HG03520 (cell line): ENCODE measurements at regions not wholly inside any gene's neighbourhood (a gene's known extent, or its start where the extent isn't known, plus 50 kb on each side); places are given as distances from the start of the nearest gene placed in this dataset.
"Not testable (repeated sequence)": the region's sequence is repeated elsewhere in the genome, so short reads cannot be mapped to it uniquely, and the experiment has no call there.

Source experiments
- ATAC-seq: cut with Tn5 transposase; IDR thresholded peaks from one replicate; pipeline ENCODE4 v1.9.1; 2021; ENCODE audit warnings: mild to moderate bottlenecking, moderate library complexity; ENCODE audit not compliant: unreplicated experiment

DNA sequence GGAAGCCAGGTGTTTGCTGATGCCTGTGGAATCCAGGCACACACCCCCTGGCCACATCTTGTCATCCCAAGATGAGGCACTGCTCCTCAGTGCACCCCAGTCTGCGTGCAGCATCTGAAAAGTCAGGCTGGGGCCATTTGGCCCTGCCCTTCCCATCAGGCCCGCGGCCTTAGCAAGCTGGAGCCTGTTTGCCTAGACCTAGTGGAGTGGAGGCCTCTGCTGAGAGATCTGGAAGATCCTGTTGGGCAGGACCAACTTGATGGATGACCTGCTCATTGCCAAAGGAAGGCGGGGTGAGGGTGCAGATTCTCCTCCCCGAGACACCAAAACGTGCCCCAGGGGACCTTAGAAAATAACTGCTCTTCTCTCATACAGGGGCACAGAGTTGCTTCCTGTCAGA lies 220.2 kb downstream of the SHQ1 start:
- ATAC-seq, result no peak

DNA sequence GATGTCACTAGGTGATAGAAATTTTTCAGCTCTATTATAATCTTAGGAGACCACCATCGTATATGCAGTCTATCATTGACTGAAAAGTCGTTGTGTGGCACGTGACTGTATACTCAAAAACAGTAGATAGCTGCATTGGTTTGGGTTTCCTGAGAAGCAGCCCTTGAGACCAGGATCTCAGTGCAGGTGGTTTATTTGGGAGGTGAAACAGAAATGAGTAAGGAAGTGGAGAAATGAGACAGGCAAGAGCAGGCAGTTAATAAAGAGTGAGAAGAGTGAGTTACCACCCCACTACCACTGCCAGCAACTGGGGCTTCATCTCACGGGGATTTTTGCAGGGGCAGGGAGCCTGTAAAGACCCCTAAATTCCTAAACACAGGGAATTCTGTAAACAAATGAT lies 221.0 kb downstream of the SHQ1 start:
- ATAC-seq, result no peak

DNA sequence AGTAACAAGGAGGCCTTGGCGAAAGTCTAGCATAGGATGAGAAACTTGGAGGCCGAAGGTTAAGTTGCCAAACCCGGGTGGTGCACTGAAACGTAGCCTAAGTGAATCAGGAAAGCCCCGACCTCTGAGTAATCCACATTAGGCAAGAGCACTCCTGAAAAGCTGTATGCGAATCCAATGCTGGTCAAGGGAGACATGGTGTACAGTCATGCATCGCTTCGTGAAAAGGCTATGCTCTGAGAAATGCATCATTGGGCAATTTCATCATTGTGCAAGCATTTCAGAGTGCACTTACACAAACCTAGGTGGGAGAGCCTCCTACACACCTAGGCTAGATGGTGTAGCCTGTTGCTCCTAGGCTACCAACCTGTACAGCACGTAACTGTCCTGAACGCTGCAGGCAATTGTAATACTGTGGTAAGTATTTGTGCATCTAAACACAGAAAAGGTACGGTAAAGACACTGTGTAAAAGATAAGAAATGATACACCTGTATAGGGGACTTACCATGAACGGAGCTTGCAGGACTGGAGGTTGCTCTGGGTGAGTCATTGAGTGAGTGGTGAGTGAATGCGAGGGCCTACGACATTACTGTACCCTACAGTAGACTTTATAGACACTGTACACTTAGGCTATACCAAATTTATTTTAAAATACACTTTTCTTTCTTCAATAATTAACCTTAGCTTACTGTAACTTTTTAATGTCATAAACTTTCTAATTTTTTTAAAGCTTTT lies 222.5 kb downstream of the SHQ1 start:
- ATAC-seq, result no peak

DNA sequence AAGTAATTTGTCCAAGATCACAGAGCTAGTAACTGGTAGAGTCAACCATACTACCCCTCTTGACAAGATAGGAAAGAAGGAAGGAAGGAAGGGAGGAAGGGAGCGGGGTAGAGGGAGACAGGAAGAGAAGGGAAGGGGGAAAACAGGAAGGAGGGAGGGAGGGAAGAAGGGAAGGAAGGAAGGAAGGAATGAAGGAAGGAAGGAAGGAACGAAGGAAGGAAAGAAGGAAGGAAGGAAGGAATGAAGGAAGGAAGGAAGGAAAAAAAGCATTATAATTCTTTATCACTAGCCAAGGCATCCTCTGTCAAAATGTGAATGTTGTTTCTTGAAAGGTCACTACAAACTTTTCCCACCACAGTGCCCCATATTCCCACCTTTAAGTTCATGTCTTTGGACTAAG lies 223.6 kb downstream of the SHQ1 start:
- no peak for ATAC-seq

DNA sequence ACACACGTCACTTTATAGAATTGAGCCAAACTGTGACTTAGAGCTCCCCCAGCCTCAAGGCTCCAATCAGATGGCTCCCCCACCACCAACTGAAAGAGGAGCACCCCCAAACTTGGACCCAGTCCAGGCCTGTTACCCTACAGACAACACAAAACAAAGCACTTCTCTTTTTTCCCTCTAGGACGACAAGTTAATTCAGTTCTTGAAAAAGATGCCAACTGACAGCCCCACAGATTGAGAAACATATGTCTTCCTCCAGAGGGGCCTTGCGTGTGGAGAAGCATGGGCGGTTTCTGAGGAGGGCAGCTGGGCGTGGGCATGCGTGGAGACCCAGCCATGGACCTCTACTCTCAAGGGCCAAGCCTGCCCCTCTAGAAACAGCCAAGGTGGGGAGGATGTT lies 229.5 kb downstream of the SHQ1 start:
- no peak for ATAC-seq

DNA sequence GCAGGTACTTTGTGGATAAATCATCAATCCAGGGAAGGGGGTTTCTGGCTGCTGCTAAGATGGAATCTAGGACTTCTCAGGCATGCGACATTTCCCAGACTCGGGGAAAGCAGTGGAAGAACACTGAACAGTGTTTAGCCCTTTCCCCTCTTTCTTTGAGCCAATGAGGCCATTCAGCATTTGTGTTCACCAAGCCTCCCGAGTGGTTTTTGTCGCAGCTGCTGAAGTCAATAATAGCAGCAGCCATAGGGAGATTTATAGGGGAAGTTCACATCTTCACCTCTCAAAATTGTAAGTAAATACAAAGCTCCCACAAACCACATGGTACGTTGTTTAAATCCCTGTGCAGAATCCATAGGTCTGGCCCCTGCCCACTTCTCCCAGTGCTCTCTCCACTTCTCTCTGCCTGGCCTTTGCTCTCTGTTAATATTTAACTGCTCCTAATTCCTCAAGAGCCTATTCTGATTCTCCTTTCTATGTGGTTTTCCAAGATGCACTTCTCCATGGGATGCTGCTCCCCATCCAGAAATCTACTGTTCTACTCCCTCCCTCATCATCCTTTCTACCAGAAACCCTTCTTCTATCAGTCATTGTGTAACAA lies 230.7 kb downstream of the SHQ1 start:
- ATAC-seq, result no peak

DNA sequence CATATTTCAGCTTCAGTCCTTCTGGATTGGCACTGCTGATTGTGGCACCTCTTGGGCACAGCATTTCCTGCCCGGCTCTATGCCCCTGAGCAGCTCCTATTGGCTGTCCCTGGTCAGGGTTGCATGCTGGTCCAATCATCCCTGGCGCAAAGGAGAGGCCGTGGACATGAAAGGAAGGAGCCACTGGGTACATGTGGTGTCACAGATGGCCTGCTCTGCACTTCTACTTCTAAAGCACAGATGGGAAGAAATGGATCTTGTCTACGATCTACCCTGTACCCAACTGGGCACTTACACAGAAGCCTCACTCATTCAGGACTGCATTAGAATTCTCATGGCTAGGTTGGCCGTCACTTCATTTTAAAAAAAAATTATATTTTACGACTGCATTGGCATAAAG lies 232.5 kb downstream of the SHQ1 start:
- ATAC-seq, result no peak

DNA sequence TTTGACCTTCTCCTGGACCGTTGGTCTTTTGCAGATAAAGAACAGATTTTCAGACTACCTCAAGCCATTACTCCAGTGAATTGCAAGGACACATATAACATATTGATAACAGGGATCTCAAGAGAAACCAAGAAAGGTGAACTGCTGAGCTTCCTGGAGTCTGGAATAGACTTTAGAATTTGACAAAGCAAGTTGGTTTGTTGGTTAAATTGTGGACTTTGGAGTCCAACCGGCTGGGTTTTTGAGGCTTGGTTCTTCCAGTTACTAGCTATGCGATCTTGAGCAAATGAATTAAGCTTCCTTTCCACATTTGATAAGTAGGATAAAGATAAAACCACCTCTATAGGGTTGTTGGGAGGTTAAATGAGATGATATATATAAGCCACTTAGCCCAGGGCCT lies 233.1 kb downstream of the SHQ1 start:
- no peak for ATAC-seq

DNA sequence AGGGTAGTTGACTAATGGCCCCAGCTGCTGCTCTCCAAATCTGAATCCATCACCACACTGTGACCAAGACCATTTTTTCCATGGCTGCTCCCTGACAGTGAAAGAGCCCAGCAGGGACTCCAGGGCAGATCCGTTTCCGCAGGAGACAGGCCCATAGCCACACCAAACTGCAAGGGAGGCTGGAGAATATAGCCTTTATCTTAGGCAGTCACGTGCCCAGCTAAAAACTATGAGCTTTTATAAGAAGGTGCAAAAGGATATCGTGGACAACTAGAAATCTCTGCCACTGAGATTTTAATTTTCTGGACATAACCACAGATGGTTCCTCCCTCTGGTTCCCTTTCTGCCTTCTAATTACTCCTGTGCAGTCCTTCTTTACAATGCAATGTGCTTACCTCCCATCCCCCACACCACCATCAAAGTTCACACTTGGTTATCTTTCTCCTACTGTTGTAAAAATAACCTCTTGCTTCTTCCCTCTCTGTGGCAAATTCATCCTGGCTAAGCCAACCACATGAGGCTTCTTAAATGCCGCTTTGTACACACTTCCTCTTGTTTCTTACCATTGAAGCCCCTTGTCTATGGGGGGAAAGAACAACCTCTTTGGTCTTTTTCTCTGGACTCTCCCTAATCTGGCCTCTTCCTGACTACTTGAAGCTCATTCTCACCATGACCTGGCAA lies 233.7 kb downstream of the SHQ1 start:
- ATAC-seq, result no peak

DNA sequence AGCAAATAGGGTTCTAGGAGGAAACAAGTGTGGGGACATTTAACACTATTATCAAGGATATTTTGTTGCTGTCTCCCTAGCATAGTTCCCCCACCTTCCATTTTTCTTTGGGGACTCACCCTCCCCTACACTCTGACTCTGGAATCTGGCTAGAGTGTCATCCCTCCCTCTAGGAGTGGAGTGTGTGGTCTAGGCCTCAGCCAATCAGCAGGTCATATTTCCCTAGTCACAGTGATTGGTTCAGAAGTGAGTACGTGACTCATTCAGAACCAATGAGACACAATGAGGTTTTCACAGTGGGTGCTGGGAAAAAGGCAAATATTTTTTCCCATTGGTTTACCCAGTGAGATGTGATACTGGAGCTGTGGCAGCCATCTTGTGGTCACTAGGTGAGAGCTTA lies 234.4 kb downstream of the SHQ1 start:
- no peak for ATAC-seq

DNA sequence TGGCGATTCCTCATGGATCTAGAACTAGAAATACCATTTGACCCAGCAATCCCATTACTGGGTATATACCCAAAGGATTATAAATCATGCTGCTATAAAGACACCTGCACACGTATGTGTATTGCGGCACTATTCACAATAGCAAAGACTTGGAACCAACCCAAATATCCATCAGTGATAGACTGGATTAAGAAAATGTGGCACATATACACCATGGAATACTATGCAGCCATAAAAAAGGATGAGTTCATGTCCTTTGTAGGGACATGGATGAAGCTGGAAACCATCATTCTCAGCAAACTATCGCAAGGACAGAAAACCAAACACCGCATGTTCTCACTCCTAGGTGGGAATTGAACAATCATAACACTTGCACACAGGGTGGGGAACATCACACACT lies 239.1 kb downstream of the SHQ1 start:
- ATAC-seq, result not testable (repeated sequence)

DNA sequence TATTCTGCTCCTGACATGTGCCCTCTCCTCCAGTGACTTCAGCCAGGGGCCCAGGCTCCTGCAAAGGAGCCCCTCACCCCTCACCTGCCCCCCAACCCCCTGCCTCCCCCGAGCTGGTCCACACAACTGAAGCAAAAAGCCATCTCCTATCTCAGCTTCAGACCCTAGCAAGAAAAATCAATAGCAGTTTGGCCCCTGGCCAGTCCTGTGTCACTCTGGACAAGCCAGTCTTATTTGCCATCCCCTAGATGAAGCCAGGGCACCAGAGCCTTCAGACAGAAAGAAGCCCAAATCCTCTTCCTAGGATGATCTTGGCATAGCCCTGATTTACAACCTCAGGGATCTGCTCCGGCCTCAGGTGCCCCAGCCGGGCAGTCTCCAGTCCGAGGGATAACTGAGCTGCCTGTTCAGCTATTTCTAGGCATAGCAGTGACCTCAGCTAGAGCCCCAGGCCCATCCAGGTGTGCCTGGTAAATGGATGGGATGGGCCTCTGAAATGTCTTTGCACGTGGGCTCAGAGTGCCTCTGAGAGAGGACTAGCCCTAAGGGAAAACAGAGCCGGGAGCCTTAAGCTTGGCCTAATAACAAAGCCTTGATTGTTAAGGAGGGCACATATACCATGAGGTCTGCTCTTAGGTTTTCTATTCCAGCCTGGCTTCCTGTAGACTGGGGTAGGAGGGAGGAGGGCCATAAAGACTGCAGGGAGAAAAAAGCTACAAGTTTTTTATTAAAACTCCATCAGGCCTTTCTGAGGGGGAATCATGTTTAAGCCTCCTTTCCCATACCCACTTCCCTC lies 242.0 kb downstream of the SHQ1 start:
- ATAC-seq, result no peak

DNA sequence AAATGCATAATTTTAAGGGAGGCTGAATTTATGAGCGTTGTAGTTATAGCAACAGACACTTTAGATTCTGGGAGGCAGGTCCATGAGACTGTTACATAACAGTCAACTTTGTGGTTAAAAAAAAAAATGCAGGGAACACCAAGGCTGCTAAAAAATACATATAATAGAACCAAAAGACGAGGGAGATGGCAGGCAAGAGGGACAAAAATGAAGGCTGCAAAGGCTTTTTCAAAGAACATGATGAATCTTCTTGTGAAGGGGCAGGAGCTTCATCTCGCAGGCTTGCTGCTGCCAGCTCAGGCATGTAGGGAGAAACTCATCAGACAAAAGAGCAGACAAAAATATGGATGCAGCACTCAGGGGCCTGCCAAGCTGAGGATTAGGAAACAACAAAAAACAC lies 243.9 kb downstream of the SHQ1 start:
- ATAC-seq, result no peak

DNA sequence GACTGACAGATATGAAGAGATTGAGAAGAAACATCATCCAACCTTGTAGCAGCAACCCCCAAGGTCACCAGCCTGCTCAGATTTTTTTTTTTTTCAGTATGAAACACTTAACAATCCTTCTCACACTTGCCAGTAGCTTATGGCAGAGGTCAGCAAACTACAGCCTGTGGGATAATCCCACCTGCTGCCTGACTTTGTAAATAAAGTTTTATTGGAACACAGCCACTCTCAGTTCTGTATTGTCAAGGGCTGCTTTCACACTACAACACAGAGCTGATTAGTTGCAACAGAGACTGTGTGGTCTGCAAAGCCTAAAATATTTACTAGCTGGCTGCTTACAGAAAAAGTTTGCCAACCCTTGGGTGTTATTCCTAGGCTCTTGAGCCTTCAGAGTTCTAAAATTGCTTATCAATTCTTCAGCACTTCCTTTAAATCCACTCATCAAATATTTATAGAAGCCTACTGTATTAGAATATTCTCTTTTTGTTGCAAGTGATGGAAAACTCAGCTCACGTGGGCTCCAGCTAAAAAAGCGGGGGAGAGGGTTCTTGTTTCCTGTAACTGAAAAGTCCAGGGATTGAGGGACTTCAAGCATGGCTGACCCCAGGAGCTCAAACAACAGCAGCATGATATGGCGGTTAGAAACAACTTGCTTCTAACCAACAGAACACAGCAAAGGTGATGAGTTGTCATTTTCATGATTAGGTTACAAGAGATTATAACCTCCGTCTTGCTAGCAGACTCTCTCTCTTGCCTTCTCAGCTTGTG lies 246.1 kb downstream of the SHQ1 start:
- no peak for ATAC-seq

DNA sequence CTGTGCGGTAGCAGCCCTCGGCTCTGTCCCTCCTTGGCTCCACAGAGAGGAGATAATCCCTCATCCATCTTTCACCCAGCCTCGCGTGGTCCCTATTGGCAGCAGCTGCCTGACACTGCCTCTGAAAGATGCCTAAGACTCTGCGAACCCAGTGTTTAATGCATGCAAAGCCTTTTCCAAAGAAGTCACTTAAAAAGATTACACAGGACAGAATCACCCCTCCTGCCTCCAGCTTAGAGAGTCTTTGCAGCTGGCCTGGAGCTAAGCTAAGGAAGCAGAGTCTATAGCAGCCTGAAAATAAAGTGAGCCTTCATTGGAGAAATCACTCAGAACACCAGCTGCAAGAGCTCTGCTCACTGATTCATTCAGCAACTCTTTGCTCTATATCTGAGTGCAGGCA lies 247.2 kb downstream of the SHQ1 start:
- ATAC-seq, result no peak

DNA sequence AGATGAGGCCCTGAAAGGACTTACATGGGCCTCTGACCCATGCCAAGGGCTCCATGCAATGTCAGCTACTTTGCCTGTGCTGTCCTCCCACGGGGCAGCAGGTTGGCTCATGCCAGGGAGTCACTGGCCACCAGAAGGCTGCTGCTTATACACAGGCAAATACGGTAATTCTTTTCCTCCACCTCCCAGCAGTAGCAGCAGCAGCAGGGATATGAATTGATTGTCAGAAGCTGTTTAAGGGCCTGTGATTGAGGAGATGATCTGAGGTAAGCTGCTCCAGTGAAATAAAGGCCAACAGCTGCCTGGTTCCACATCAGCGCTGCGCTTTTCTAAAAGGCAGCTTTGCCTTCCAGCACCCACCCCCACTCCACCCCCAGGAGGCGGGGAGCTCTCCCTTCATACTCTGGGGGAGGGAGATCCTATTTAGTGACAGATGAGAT lies 250.5 kb downstream of the SHQ1 start:
- no peak for ATAC-seq

DNA sequence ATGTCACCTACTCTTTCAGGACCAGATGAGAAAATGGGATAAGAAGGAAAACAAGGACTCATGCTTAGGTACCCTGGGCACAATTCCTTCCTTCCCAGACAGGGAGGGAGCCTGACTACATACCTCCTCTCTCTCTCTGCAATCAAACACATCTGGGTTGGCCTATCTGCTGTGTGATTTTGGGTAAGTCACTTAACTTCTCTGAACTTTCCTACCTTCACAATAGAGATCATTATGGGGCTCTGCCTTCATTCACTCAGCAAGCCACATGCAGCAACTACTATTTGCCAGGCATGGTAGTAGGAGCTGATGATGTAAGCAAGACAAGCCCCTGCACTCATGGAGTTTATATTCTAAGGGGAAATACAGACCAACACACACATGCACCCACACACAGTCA lies 251.2 kb downstream of the SHQ1 start:
- ATAC-seq, result no peak

DNA sequence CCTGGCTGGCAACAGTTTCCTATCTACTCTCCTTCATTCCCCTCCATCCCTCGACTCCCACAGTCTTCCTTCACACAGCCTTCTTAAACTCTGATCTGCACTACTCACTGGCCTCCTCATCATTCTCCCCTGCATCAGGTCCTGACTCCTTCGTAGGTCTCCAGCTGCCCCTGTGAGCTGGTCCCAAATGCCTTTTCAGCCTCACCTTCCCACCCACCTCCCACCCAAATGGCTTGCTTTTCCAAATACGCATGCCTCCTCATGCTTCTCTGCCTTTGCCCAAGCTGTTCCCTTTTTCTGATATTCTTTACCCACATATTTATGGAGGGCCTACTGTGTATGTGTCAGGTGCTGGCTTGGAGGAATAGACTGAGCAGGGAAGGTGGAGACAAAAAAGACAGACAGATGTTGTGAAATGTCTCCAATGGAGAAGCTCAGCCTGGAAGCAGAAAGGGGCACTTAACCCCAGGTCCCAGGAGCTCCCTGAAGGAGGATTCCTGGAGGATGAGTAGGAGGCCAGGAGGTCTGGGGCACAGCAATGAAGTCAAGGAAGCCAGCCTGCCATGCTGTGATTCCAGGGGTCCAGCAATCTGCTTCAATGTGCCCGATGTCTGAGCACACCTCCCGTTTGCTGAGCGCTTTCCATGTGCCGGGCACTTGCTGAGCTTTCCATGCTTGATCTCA lies 252.2 kb downstream of the SHQ1 start:
- no peak for ATAC-seq

DNA sequence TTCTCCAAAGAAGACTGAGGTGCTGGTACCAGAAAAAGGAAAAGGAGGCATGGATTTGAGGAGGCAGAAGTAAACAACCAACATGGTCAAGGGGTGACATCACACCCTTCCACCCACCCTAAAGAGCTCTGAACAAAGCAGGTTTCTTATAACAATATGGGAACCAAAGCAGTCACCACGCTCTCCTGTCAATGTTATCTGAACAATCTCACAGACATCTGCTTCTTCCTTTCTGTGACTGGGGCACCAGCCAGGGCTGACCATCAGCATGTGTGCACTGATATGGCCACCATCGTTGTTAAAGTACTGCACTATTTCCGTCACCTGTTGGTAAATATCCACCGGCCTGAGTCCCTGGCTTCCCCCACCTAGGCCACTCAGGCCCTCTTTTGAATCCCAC lies 252.9 kb downstream of the SHQ1 start:
- ATAC-seq, result no peak

DNA sequence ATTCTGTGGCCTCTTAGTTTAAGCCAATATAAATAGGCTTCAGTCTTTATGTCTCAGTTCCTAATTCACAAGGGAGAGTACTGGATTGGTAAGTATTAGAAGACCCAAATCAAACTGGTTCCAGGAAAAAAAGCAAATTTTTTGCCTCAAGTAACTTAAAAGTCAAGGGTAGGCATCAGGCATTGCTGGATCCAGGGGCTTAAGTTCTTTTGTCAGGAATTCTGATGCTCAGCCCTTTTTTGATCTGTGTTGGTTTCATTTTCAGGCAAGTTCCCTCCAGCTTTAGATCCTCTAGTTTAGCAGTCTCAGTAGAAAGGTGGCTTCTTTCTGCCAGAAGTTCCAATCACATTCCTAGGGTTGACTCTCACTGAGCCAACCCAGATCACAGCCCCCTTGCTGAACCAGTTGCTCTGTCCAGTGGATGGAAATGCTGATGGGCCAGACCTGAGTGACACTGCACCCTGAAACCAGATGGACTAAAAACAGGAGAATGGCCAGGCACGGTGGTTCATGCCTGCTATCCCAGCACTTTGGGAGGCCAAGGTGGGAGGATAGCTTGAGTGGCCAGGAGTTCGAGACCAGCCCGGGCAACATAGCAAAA lies 253.5 kb downstream of the SHQ1 start:
- ATAC-seq, result no peak
